AML-193 (cell line): ENCODE measurements at regions not wholly inside any gene's neighbourhood (a gene's known extent, or its start where the extent isn't known, plus 50 kb on each side); places are given as distances from the start of the nearest gene placed in this dataset.
"Not testable (repeated sequence)": the region's sequence is repeated elsewhere in the genome, so short reads cannot be mapped to it uniquely, and the experiment has no call there.

Experiments used
- DNase-seq, 2 experiments: peaks; one replicate each; lab custom pipeline; 2025; lab: John Stamatoyannopoulos, UW

DNA sequence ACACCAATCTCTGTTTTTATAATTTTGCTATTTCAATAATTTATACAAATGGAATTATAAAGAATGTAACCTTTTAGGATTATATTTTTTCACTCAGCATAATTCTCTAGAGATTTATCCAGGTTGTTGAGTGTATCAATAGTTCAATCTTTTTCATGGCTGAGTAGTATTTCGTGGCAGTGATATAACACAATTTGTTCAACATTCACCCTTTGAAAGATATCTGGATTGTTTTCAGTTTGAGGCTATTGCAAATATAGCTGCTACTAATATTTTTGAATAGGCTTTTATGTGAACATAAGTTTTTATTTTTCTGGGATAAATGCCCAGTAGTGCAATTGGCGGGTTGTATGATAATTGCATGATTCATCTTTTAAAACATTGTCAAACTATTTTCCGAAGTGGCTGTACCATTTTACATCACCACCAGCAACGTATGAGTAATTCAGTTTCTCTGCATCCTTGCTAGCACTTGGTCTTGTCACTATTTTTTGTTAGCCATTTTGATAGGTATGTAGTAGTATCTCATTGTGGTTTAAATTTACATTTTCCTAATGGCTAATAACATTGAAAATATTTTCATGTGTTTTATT lies 55.6 kb upstream of the ABCD3 start:
- DNase-seq, result no peak

DNA sequence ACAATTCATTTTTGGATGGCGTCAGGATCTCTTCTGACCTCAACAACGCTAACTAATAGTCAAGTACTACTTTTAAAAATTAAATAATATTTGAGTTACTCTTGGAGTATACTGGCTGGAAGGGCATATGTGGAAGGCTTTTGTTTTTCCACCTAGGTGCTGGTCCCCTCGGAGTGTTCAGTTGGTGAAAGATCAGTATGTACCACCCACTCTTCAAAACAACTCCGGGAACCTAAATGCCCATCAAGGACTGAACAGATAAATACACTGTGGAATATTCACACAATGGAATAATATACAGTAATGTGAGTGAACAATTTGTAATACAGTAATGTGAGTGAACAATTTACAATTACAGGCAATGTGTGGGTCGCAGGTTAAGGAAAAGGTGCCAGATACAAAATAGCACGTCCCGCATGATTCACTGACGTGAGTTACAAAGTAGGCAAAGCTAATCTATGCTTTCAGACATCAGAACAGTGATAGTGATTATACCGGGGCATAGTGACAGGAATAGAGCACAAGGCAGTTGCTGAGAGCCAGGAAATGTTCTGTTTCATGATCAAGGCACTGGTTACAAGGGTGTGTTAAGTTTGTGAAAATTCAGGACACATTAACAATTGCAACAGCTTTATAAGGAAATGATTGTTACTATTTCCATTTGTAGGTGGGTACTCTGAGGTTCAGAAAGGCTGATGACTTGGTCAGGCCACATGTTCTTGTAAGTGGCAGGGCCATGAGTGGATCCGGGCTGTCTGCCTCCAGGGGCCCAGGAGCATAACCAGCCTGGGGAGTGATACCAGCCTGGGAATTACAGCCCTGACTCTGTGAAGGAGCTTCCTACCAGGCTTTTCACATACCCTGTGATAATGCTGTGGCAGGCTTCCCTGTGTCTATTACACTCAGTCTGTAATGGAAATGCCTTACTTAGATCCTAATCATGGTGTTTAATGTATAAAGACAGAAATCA lies 59.3 kb upstream of the ABCD3 start:
- no peak for DNase-seq

DNA sequence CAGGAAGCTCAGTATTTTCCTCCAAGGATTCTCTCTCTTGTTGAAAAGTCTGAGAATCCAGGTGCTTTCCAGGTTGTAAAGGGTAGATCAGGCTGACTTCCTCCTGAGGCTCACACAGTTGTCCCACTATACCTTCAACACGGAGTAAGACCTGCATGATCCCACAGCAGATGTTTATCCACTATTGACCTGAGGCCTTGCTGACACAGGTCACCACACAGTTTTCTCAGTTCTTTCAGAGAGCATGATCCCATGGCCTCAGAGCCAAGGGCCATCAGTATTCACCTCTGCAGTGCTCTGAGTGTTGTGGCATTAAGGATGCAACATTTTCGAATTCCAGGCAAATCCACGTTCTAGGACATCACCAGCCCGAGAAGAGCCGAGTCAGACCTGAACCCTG lies 60.5 kb upstream of the ABCD3 start:
- DNase-seq, result no peak

DNA sequence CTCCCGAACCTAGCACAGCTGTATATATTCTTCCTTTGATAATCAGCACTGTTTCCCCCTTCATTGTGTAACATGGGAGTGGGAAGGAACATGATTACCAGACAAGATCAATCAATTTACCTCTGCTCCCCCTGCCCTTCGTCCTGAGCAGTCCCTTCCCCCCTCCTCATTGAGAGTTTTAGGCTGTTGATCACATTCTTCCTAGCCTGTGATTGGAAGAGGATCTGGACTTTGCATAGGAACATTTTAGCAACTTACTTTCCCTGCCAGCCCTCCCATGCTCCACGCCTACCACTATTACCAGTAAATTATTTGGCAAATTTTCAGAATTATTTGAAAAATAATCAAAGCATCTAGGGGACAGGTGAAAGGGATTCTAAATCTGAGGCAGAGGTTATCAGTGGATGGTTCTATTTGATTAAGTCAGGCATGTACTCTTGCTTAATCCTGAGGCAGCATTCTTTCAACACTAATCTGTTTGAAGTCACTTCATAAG lies 62.7 kb upstream of the ABCD3 start:
- DNase-seq, result no peak

DNA sequence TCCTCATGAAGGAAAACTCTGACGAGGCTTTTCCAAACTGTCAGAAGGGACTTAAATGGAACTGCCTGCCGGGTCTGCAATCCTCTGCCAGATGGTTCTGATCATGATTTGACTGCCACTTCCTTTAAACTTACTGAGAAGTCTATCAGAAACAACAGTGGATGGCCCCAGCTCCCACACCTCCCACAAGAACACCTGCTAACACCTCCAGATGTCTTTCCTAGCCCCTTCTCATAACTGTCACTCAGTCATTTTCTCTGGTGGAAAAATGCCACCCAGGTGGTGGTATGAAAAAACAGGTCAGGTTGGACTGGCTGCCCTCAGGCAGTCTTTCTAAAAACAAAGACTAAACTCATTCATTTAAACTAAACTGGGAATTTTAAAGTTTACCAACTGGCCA lies 66.7 kb upstream of the ABCD3 start:
- no peak for DNase-seq

DNA sequence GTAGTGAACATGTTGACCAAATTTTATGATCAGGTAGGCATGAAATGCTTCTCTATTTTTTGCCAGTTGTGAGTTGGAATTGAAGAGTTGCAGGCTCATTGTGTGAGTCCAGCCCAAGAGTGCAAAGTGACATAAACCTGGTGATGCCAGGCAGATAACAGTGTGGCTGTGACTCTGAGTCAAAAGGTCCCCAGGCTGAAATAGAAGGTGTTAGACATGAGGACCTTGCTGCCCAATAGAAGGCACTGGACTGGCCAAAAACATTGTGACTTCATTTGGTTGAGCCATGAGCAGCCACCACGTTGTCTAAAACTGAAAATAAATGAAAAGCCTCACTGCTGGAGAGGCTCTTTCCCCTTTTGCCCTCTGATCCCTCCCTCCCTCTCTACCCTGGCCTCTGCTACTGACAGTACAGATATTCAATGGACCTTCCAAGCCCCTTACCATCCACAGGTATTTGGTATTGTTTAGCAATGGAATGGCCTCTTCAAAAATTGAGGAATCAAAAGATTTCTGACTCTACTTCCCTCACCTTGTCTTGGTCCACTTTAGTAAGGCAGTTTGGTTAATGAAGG lies 67.8 kb upstream of the ABCD3 start:
- no peak for DNase-seq

DNA sequence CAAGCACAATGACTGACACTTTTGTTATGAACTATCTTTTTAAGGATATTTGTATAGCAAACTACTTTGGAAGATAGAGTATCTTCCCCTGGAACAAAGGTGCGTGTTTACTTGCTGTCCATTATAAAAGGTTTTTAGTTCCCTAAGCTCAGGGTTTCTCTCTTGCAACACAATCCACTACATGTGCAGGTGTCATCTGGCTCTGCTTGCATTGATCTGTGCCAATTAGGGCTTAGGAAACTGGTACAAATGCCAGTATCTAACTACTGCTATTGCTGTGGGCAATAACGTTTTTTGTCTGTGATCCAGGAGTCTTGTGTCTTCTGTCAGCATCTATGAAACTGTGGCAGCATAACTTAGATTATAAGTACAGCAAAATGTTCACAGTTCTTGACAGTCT lies 68.3 kb upstream of the ABCD3 start:
- DNase-seq, result no peak

DNA sequence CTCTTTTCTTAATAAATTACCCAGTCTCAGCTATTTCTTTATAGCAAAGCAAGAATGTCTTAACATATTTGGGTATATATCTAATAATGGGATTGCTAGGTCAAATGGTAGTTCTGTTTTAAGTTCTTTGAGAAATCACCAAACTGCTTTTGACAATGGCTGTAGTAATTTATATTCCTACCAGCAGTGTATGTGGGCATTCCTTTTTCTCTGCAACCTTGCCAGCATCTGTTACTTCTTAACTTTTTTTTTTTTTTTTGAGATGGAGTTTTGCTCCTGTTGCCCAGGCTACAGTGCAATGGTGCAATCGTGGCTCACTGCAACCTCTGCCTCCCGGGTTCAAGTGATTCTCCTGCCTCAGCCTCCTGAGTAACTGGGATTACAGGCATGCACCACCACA lies 69.8 kb upstream of the ABCD3 start:
- not testable (repeated sequence) for DNase-seq

DNA sequence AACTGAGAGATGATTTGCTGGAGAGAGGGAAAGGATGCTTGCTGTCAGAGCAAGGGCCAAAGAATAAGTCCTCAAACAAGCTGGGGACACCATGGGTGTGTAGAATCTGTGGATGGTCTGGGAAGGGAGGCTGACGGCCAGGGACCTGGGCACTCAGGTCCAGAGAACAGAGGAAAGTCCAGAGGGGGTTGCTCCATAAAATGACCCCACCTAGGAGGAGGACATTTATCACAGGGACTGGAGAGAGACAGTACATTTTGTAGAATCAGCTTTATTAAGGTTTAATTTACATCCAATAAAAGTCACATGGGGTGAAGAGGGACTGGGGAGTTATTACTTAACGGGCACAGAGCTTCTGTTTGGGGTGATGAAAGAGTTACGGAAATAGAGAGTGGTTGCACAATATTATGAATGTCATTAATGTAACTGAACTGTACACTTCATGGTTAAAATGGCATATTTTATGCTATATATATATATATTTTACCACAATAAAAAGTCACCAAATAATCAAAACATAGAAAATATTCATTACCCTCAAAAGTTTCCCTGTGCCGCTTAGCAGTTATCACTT lies 73.0 kb upstream of the ABCD3 start:
- peak; percentile 76 to 89 for DNase-seq

DNA sequence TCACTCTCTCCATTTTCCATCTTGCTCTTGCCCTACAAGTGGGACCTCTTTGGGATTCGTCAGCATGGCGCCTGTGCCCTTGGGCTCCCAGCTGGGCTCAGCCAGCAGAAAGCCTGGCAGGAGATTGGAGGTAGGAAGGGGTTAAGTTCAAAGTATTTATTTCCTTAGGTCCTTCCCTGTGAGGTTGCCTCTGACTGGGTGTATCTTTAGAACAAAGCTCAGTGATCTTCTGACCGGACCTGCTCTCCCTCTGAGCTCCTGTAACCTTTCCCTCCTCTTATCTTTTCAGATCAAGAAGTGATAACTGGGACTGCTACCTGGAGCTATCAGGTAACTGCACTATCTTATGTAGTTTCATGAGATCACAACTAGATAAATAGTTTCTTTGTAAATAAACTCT lies 75.8 kb upstream of the ABCD3 start:
- no peak for DNase-seq

DNA sequence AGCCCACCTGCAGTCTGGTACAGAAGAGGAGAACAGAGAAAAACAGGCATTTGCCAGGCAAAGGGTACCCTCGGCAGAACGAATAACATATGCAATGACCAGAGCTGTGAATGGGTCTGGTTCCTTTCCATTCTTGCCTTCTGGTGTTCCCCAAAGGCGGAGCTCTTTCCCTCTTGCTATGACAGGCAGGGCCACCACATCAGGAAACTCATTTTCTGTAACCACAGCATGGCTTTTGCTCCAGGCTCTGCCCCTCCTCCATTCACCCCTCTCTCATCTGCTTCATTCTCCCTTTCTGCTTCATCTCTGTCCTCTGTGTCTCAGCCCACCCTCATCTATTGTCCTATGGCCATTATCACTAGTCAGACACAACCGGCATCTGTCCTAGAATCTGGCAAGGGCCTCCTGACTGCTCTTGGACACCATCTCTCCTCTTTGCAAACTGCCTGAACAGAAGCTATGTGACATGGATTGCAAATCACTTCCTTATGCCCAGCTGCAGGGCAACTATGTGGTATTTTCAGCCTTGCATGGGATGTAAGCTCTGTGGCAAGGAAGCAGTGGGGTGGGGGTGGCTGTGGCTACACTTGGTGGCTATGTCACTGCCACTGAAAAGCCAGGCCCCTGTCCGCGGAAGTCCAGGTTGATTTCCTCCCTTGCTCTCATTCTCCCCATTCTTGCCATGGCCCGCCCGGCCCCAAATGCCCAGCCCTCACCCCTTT lies 78.8 kb upstream of the ABCD3 start:
- peak; percentile 95 for DNase-seq

DNA sequence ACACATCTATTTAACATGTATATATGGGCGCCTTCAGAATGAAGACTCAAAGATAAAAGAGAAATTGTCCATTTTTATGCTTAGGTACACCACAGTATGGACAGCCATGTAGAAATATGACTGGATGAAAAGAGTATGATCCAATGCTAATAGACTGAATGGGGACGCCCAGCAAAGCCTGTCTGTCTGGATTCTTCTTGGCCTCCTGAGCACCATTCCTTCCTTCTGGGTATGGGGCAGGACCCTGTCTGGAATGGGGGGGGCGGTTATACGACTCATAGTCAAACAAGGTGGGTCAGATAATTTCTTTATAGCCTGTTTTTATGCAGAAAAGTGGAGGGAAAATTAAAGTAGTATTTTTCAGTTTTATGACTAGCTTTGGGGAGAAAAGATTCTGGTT lies 81.2 kb upstream of the ABCD3 start:
- no peak for DNase-seq

DNA sequence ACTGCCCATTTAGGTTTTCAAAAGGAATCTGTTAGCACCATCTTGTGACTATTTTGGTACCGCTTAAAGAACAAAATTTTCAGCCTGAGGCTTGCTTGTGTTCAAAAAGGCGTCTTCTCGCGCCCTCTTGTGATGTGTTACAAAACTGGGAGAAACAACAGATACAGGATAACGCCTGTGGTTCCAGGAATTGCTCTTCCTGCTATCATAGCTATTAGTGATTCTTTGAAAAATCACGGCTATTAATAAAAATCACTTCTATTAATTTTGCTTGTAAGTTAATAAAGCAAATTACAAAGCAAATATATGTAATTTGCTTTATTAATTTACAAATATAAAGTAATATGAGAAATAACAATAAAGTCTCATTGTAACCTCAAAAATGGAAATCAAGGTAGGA lies 82.2 kb upstream of the ABCD3 start:
- DNase-seq, result peak; percentile 62 to 66

DNA sequence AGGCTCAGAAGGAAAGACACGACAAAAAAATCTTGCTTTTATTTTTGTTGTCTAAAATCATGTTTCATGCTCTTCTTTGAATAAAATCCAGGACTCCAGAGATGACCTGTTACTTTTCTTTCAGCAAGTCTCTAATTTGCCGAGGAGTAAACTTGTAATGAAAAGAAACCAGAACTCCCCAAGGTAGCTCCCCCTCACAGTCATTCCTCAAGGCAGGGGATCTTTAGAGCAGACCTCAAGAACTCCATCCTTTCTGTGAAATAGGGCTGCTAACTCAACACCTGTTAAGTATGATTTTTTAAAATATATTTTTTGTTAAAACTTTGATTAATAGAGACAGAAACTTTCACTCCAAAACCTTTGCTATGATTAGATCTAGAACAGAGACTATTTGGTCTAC lies 82.7 kb upstream of the ABCD3 start:
- DNase-seq, result no peak

DNA sequence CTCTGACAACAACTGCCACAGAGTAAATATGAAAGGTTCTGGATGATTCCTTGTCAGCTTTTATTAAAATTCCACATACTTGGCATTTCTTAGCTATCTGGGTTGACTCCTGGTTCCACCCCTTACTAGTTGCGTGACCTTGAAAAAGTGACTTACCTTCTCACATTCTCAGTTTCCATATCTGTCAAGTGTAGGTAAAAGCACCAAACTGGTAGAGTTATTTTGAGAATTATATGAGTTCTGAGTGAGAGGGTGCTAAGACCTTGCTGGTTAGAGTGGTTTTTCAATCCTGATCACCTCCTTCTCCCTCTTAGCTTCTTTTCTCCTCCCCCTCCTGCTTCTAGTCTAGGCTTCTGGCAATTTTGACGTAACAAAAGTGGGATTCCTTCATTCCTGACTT lies 83.4 kb upstream of the ABCD3 start:
- DNase-seq, result no peak

DNA sequence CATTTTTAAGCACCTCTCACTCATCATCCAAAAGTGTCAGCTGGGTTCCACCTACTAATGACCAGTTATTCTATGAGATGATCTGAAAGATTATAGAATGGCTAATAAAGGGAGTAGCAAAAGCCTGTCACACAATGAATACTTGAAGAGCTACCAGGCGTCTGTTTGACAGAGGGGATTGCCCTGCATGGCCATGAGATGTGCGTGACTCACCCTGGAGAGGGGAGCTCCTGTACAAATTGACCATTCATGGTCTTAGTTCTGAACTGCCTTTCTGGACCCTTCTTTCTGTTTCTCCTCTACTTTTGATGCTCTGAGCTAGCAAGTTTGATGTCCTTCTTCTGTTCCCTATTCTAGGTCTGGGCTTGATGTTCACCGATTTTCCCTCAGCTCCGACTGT lies 85.2 kb upstream of the ABCD3 start:
- no peak for DNase-seq

DNA sequence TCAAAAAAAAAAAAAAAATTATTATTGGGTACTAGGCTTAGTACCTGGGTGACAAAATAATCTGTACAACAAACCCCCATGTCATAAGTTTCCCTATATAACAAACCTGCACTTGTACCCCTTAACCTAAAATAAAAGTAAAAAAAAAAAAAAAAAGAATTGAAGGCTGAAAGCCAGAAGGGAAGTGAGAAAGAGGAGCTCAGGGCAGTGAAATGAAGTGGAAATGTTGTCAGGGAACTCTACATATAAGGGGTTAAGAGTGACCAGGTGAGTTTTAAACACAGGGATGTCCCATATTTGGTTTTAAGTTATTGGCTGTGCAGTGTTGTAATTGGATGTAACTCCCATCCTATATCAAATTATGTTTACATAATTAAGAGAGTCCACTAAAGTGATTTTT lies 85.7 kb upstream of the ABCD3 start:
- no peak for DNase-seq

DNA sequence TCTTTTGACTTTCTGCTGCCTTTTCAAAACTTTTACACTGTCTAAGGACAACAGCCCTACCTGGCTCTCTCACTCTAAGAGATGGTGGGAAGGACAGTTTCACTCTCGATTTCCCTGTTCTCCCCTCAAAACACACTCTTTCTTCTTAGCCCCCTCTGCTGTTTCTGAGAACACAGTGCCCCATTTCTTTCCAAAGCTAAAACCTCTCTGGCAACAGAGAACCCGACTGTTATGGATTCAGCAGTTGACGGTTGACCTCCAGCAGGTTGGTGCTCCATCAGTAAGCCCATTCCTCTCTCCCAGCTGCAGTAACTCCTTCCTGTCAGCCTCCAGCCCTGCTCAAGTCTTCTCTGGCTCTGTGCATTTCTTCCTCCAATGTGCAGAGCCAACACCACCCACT lies 88.2 kb upstream of the ABCD3 start:
- peak in 1 of 2 experiments; percentile 8 for DNase-seq

DNA sequence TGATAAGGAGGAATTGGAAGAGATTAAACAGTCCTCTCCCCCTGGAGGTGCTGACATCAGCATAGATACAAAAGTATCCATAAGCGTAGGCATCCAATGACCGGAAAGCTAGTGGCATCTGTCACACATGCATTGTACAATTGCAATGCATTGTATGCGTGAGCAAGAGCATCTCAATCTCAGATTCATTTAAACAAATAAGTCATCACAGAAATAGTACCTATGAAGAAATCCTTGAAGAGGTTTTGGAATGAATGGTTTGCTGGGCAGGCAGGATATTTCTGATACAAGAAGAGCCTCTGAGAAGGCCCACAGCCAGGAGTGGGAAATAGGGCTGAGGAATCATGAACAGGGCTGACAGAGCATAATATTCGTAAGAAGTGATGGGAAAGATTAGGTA lies 88.9 kb upstream of the ABCD3 start:
- DNase-seq, result no peak

DNA sequence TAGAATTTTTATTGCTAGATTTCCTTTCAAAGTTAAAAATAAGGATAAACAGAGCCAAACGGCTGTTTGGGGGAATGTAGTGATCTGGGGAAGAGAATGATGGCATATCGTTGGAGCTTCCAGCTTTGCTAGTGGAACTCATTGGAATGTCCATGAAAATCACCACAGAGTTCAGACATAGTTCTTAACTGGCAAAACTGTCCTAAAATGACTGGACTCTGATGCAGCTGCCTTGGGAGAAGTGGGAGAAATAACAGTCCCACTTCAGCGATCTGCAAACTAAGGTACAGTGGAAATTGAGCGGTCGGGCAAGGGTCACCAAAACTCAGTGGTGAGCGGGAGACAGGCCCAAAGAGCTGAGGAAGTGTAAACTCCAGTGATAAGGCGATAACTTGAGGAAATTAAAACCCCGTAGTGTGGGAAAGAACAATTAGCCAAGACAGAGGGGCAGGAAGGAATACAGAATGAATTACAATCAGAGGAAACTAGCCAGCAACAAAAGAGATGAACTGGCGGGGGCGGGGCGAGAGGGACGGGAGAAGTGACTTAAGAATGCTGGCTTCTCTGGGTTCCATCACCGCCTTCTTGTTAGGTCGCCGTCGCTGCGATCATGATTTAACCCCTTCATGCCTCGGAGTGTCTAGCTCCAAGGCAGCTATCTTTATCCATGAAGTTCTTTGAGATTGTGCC lies 89.8 kb upstream of the ARHGAP29 start:
- no peak for DNase-seq

DNA sequence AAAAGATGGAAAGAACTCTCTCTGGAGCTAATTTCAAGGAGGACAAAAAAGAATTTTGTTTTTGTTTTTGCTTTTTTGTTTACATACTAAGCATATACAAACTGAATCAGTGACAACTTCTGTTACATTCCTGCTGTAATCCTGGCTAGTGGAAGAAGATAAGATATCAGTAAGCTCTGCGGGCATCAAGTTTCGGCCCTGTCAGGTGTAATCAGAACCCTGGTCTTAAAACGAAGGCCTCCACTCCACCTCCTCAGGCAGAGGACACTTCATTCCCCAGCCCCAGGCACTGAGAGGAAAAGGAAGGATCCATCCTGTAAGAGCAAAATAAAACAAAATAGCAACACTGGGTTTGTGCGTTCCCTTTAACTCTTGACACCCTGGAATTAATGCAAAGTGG lies 88.9 kb upstream of the ARHGAP29 start:
- DNase-seq, result no peak
